ENCODE measurements at regions not wholly inside any gene's neighbourhood (a gene's known extent, or its start where the extent isn't known, plus 50 kb on each side); places are given as distances from the start of the nearest gene placed in this dataset.

DNA sequence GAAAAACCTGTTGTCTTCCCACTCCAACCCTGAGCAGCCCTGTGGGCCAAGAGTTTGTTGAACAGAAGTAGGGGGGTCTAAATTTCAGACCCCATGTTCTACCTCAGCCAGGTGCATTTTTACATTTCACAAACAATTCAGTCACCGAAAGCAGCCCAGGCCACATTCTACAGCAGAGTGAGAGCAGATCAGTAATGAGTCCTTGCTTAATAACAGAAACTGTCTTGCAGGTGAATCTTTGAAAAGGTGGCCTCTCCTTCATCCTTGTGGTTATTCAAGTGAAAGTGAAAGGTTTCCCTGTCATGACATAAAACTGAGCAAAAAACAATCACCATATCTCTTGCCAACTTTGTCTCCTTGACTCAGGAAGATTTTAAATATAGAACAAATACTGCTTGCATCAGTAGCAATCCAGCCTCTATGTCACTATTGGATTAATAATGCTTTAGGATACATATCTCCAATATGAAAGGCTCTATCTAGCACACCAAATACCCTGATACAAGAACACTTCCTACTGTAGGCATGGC, 670.2 kb downstream of the DIAPH3 start:
- intact Hi-C loops (cut with DNase I) = no loop called here
- DNase-seq (ENCODE audit: low spot score) = no peak

DNA sequence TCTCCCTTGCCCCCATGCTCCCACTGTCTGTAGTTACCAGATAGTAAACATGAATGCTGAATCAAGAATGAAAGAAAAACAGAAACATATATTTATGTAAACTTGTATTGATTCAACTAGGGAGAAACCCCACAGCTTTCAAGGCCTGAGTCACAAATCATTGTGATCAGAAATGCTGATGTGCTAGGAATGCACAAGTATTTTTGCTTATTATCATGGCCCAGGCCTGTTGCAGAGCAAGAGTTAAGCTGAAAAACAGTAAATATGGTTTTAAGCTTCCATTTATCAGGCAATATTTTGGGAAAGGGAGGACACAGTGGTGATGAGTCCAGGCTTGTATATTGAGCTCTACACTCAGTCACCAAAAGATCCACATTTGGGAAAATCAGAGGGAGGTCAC, 669.6 kb downstream of the DIAPH3 start:
- intact Hi-C loops (cut with DNase I) = no loop called here
- DNase-seq (ENCODE audit: low spot score) = no peak

DNA sequence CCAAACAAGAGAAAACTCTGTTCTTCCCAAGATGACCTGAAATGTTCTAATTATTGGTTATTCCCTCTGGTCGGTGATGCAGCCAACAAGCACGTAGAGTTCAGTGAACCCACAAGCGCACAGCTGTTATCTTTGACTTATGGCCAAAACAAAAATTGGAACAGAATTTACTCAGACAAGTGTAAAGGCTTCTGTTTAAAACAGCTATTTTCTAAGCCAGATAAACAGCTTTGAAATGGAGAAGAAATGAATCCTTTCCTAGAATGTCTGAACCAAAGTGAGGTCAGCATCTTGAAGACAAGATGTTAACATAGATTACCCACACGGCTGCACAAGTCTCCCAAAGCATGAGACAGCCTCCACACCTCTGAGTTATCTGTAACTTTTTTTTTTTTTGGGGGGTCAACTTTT, 669.2 kb downstream of the DIAPH3 start:
- intact Hi-C loops (cut with DNase I) = no loop called here
- DNase-seq (ENCODE audit: low spot score) = no peak

DNA sequence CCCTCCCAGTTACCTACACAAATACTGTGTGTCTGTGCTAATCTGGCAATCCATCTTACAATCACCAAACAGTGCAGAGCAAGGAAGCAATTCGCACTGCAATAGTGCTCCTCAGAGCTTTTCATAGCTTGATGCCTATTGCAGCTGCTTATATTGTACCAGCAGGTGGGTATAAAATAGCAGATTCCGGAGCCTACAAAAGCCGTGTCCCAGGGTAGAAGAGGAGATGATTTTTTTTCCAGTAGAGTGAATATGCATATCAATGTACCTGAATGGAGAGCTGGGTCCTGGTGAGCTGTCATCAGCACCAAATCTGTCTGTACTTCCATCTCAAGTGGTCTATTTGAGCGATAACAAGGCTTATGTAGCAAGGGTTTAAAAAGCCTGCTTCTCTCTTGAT, 668.4 kb downstream of the DIAPH3 start:
- no peak for DNase-seq (ENCODE audit: low spot score)

DNA sequence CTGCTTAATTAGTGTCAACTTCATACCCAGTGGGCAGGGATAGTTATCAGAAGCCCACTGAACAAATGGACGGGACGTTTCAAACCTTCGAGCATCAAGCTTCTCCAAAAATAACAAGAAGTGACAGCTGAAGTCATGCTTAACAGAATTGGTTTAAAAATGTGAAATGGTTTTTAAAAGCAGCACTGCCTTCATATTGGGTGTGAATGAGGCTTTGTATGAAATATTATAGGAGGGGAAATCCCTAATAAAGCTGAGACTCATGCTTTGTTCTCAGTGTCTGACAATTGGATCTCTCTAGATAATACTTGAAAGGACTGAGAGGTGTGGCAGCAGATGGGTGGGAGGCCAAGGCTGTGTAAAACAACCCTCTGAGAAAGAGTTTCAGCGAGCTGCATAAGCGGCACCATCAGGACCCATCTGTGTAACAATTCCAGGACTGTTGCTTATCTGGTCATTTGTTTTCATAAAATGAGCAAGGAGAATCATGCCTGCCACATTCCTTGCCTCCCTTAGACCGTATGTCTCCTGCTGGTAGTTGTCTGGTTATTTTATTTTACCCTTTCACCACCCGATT, 667.7 kb downstream of the DIAPH3 start:
- intact Hi-C loops (cut with DNase I) = no loop called here

More for the DNA sequence above, 668.4 kb downstream of the DIAPH3 start:
- intact Hi-C loops (cut with DNase I) = no loop called here

DNA sequence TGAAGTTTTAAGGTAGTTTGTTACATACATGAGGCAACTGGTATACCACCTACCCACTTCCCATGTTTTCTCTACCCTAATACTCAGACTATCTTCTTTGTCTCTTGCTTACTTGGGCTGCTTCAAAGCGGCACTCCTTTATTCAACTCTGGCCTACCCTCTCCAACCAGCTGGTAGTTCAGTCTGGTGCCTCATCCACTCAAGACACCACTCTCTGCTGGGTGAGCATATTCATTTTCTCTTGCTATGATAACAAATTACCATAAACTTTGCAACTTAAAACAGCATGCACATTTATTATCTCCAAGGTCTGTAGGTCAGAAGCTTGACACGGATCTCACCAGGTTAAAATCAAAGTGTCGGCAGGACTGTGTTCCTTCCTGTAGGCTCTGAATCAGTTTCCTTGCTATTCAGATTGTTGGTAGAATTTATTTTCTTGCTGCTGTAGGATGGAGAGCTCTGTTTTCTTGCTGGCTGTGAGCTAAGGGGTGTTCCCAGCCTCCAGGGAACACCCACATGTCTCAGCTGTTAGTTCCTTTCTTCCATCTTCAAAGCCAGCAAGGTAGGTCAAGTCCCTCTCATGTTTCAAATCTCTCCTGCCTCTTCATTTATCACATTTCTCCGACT, 666.0 kb downstream of the DIAPH3 start:
- intact Hi-C loops (cut with DNase I) = no loop called here
- no peak for DNase-seq (ENCODE audit: low spot score)

More for the DNA sequence above, 667.7 kb downstream of the DIAPH3 start:
- no peak for DNase-seq (ENCODE audit: low spot score)

DNA sequence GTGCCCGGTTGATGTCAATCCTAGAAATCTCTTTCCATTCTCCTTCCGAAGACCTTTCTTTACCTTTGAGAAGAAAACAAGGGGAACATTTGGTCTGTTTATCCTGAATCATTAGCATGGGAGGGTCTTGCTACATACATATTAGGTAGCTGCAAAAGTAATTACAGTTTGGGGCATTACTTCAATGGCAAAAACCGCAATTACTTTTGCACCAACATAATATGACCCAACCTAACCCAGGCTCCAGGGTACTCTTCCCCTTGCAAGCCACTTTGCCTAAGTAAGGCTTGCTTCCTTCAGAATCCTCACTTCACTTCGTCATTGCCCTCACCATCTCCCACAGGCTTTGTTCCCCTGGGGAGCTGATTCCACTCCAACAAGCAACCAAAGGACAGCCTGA, 662.7 kb downstream of the DIAPH3 start:
- no peak for DNase-seq (ENCODE audit: low spot score)
- intact Hi-C loops (cut with DNase I) = no loop called here

DNA sequence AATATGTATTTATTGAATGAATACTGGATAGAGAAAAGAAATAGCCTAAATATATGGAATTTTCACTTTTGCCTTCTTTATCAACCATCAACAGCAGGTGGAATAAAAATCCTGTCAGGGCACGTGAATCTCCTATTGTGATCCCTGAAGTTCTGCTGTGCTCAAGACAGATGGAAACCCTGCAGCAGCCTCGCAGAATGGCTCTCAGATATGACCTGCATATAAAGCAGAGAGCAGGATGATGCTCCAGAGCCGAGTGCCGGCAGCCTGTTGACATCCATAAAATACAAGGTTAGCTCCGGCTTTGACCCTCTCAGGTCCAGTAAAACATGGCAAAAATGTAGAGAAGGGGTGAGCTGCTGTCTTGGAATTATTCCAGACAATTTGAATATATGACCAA, 659.3 kb downstream of the DIAPH3 start:
- intact Hi-C loops (cut with DNase I) = no loop called here
- no peak for DNase-seq (ENCODE audit: low spot score)

DNA sequence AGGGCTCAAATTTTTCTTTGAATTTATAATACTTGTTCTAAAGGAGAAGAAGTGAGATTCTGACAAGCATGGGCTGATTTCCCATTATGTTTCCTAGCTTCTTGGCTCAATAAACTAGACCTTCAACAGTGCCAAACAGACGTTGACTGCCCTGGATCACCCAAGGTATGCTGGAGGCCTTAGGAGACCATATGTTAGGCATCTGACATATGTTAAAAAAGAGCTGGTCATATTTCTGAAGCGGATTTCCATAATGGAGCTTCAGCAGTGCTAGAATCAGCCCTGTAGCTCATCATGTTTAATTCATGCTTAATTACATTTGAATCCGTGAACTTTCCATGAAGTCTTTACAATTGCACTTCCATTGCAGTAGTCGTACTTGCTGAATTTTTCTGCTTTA, 653.3 kb downstream of the DIAPH3 start:
- DNase-seq (ENCODE audit: low spot score) = no peak
- intact Hi-C loops (cut with DNase I) = no loop called here

DNA sequence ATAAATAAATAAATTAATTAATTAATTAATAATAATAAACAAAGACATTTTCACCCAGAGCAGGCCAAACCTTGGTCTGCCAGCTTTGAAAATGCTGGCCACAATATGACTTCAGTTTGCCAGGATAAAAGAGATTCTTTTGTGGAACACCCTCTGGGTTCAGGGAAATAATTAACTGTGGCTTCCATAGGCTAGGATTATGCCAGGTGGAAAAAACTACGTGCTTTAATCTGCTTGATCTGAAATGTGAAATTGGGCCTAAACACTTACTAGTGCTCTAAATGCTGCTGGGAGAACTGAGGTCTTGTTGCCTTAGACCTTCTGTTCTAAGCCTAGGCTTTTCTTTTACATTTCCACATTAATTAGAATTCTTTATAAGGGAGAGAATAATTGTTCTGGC, 650.0 kb downstream of the DIAPH3 start:
- intact Hi-C loops (cut with DNase I) = no loop called here
- no peak for DNase-seq (ENCODE audit: low spot score)

DNA sequence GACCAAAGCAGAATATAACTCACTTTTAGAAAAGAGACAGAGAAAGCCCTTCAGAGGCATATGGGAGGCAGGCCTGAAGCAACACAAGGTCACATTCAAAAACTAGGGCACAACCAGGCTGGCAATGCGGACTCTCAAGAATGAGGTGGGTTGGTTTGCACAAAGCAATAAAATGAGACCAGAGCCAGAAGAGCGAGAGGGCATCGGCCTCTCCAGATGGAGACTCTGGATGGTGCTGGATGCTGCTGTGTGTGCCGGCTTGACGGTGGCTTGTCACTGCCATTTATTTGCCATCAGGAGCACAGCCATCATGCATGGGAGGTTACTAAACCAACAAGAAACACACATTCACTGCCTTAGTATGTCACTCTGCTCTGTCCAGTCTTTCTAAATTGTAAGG, 649.4 kb downstream of the DIAPH3 start:
- DNase-seq (ENCODE audit: low spot score) = no peak
- intact Hi-C loops (cut with DNase I) = no loop called here

DNA sequence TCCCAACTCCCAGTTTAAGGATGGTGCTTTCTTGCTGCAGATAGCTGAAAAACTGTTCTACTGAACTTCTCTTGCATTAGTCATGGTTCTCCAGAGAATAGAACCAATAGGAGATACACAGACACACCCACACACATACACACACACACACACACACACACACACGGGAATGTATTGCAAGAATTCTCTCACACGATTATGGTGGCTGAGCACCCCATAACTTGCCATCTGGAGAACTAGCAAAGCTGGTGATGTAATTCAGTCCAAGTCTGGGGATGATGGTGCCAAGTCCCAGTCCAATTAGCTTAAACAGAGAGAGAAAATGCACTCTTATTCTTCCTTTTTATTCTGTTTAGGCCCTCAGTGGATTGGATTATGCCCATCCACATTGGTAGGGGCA, 643.9 kb downstream of the DIAPH3 start:
- intact Hi-C loops (cut with DNase I) = no loop called here
- DNase-seq (ENCODE audit: low spot score) = no peak

DNA sequence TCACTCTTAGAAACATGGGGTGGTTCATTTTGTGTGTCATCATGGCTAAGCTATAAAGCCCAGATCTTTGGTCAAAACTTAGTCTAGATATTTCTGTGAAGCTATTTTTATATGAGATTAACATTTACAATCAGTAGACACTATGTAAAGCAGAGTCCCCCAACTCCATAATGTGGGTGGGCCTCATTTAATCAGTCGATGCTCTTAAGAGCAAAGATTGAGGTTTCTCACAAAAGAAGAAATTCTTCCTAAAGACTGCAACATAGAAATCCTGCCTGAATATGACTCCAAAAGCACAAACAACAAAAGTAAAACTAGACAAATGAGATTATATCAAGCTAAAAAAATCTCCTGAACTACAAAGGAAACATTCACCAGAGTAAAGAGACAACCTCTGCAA, 642.2 kb downstream of the DIAPH3 start:
- intact Hi-C loops (cut with DNase I) = no loop called here
- no peak for DNase-seq (ENCODE audit: low spot score)

DNA sequence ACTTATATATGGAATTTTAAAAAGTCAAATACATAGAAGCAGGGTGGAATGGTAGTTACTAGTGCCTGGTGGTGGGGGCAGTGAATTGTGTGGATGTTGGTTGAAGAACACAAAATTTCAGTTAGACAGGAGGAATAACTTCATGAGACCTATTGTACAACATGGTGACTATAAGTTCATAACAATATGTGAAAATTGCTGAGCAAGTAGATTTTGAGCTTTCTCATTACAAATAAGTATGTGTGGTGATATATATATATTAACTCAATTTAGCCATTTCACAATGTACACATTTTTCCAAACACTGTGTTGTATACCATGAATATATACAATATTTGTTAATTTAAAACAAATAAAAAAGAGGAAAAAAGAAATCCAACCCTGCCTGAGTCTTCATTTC, 641.1 kb downstream of the DIAPH3 start:
- intact Hi-C loops (cut with DNase I) = no loop called here
- no peak for DNase-seq (ENCODE audit: low spot score)

DNA sequence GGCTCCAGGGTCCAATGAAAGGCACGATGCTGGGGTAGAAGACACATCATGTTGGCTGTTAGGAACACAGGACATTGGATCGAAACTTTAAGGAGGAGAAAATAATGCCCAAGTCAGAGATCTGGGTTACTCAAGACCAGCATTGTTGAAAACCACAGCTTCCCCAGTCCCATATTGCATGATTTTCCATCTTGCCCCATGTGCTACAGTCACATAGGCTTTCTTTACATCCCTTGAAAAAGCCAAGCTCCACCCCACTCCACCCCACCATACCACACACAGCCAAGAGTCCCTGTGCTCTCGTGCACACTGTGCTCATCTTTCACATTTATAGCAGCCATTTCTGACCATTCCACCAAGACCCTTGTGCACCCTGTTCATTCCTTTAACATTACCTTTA, 636.2 kb downstream of the DIAPH3 start:
- no peak for DNase-seq (ENCODE audit: low spot score)
- intact Hi-C loops (cut with DNase I) = no loop called here

DNA sequence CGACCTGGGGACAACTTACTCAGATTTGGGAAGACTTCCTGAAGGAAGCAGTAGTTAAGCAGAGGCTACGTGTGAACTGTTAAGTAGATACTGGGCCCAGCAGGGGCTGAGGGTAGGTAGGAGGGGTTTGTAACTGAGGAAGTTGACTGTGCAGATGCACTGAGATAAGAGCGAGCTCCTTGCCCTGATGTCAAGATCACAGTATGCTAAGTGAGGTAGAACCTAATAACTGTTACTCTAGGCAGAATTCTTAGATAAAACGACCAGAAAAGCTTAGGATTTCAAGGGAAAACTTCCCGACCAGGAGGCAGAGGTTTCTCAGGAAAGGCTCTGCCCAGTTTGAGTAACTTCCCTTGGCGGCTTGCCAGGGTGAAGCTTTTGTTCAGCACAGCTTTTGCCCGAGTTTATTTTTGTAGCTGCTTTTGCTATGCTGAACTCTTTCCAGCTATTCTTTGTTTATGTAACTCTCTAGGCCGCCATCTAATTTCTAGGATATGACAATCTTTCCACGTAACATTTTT, 632.1 kb downstream of the DIAPH3 start:
- intact Hi-C loops (cut with DNase I) = loop anchor here (5.0 to 10.0 kb wide), 2 partner anchors 103 to 146 kb away; no protein-coding TSS in a partner anchor
- peak; percentile 89 for DNase-seq (ENCODE audit: low spot score)

DNA sequence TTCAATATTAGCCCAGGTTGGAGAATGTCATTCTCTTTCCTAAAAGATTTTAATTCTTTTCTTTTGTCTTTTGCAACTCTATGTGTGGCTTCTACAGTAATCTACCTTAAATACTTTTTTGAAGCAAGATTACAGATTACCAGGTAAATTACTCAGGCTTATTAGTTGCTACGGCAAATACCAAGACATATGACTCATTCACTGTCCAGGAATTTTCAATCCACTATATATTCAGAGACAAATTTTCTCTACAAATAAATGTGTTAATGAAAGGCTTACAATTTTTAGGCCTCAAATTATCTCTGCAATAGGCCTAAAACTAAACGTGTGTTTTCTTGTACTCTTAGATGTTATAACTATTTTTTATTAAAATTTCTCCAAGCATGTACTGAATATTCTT, 631.3 kb downstream of the DIAPH3 start:
- intact Hi-C loops (cut with DNase I) = loop anchor here (5.0 to 10.0 kb wide), 2 partner anchors 102 to 145 kb away; no protein-coding TSS in a partner anchor
- no peak for DNase-seq (ENCODE audit: low spot score)

DNA sequence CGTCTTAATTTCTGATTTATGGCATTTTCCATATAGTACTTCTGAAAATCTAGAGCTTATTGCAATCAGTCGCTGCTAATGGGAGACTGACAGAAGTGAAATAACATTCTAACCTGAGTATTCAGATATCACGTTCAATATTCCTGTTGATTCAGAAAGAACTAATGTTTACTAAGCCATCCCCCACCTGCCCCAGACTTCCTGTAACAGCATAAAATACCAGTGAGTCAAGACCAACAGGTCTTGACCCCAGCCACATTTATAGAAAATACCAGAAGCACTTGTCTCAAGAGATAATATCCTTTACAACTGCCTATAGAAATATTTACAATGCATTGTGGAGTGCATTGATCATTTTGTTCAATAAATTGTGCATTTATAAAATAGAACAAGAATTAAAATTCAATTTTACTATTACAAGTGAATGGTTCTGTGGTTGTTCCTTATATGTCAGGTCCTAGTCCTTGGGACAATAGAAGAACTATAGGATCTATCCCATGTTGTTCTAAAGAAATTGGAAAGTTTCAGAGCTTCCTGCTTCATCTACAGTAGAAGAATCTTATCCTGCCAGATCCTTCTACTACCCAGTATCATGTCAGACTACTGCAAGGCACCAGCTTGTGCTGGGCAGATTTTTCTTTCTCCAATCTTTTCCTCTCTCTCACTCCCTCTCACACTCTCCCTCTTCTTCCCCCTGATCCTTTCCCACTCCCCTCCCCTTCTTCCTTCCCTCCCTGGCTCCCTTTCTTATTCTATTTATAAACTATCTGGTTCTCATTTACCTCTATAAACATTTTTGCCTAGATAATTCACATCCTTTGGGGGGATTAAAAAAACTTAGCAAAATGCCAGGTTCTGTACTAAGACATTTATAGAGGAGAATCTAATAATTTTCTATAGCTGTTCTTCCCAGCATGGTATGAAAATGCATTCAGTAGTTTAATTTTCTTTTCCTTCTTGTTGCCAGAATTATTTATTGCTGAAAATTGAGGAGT, 629.9 kb downstream of the DIAPH3 start:
- intact Hi-C loops (cut with DNase I) = loop anchor here (5.0 to 10.0 kb wide), 2 partner anchors 101 to 143 kb away; no protein-coding TSS in a partner anchor
- no peak for DNase-seq (ENCODE audit: low spot score)

DNA sequence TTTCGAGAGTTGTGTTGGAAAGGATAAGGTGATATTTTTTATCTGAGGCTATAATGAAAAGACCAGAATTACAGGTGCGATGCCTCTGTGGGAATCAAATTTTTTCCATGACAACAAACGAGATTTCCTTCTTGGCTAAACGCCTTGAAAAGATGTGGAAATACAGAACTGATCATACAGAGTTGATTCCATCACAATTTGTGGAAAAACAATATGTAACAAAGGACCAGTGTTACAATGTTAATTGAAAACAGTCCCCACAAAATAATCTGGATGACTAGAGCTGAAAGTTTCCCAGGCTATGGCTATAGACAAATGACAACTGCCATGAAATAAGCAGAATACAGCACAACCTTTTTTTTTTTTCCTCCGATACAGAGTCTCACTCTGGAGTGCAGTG, 628.9 kb downstream of the DIAPH3 start:
- no peak for DNase-seq (ENCODE audit: low spot score)
- intact Hi-C loops (cut with DNase I) = loop anchor here (5.0 to 10.0 kb wide), 2 partner anchors 100 to 142 kb away; no protein-coding TSS in a partner anchor

DNA sequence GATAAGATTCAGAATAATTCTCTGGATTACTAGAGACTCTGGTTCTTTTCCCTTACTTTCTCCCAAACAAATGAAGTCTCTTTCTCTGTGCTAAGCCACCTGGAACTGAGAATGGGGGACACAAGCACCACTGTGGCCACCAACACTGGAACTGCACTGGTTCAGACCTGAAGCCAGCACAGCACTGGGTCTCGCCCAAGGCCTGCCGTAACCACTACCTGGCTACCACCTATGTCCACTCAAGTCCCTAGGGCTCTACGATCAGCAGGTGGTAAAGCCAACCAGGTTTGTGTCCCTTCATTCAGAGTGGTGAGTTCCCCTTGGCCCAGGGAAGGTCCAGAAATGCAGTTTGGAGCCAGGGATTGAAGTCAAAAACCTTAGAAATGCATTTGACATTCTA, 626.2 kb downstream of the DIAPH3 start:
- DNase-seq (ENCODE audit: low spot score) = no peak
- intact Hi-C loops (cut with DNase I) = loop anchor here (10.0 kb wide), 1 partner anchor 97 kb away; no protein-coding TSS in a partner anchor

All from cardiac septum (tissue), 1 donor.